ENCODE measurements at regions not wholly inside any gene's neighbourhood (a gene's known extent, or its start where the extent isn't known, plus 50 kb on each side); places are given as distances from the start of the nearest gene placed in this dataset.

GRCh38 chr17:13413001-13413400, 188.7 kb downstream of the HS3ST3A1 start:
- WGBS (ENCODE audit: insufficient coverage): 91% methylated on average over 6 of the region's 7 CpGs
- peaks cover 3% of the 10 kb centered on the region for H3K27me3 Mint-ChIP-seq
- no peaks in the 10 kb centered on the region for H3K4me1 ChIP-seq (ENCODE audit: control insufficient read depth in 2 of 2, insufficient read depth in 2 of 2, low read length in 2 of 2)
- peaks cover 0 to 7% (median 0%) of the 10 kb centered on the region in 3 donors for H3K9me3 ChIP-seq (ENCODE audit: control extremely low read depth in 1 of 3, control insufficient read depth in 2 of 3, insufficient read depth in 1 of 3, low read length in 2 of 3)
- POLR2A ChIA-PET: no interaction called here
- ATAC-seq (ENCODE audit: low read depth) (no peak), DNase-seq (no peak)
- no peak overlapping the region for H3K4me3 Mint-ChIP-seq
- no peaks in the 10 kb centered on the region for H4K20me1 ChIP-seq (ENCODE audit: control insufficient read depth, insufficient read depth, low read length, poor library complexity, severe bottlenecking)
- H3K79me2 ChIP-seq (ENCODE audit: control insufficient read depth, insufficient read depth, low read length): no peaks in the 10 kb centered on the region
- no peak overlapping the region for H3K9ac ChIP-seq (ENCODE audit: low read length)
- no peak for TF ChIP-seq CTCF (IDR thresholded peaks at IDR 0.05)
- no peak for TF ChIP-seq EZH2 (IDR thresholded peaks at IDR 0.05; ENCODE audit: borderline replicate concordance, insufficient read depth, low read depth, low read length, poor library complexity, severe bottlenecking)
- H3K27ac Mint-ChIP-seq: no peak overlapping the region
- H3K36me3 ChIP-seq (replicated peaks in 1 of 2; ENCODE audit: control extremely low read depth in 1 of 2, control insufficient read depth in 1 of 2, extremely low read depth in 1 of 2, insufficient read depth in 2 of 2, low read length in 1 of 2): no peaks in the 10 kb centered on the region
- CTCF ChIA-PET: no interaction called here
- H2AFZ ChIP-seq (ENCODE audit: insufficient read depth, low read depth, low read length, poor library complexity, severe bottlenecking): no peak overlapping the region
- no peaks in the 10 kb centered on the region for H3K4me1 Mint-ChIP-seq
- peaks cover 2% of the 10 kb centered on the region for H3K9me3 Mint-ChIP-seq (ENCODE audit: insufficient read depth)
- H3K4me2 ChIP-seq (replicated peaks; ENCODE audit: low read depth, low read length, poor library complexity, severe bottlenecking): no peak overlapping the region
- intact Hi-C loops (cut with micrococcal nuclease): no loop called here
- H3K4me3 ChIP-seq (ENCODE audit: control extremely low read depth in 1 of 5, extremely low read depth in 1 of 5, insufficient read depth in 1 of 5, low read depth in 2 of 5, low read length in 4 of 5): no peak overlapping the region
- no peaks in the 10 kb centered on the region for H3K27me3 ChIP-seq (replicated peaks in 1 of 4; ENCODE audit: control extremely low read depth in 1 of 4, control insufficient read depth in 3 of 4, insufficient read depth in 4 of 4, low read length in 3 of 4)
- no peak overlapping the region for H3K27ac ChIP-seq (ENCODE audit: low read length in 2 of 2)

- H4K20me1 ChIP-seq (ENCODE audit: control insufficient read depth, insufficient read depth, low read length, poor library complexity, severe bottlenecking): no peaks in the 10 kb centered on the region
- no peak for DNase-seq
- no peak overlapping the region for H3K9ac ChIP-seq (ENCODE audit: low read length)
- ChIA-PET POLR2A (no interaction called here), CTCF (no interaction called here)
- H3K79me2 ChIP-seq (ENCODE audit: control insufficient read depth, insufficient read depth, low read length): no peaks in the 10 kb centered on the region
- Mint-ChIP-seq H3K4me1 (no peaks in the 10 kb centered on the region), H3K27ac (no peak overlapping the region), H3K4me3 (no peak overlapping the region), H3K9me3 (ENCODE audit: insufficient read depth) (peaks cover 2% of the 10 kb centered on the region), H3K27me3 (peaks cover 3% of the 10 kb centered on the region)
- intact Hi-C loops (cut with micrococcal nuclease): no loop called here
- H3K36me3 ChIP-seq (replicated peaks in 1 of 2; ENCODE audit: control extremely low read depth in 1 of 2, control insufficient read depth in 1 of 2, extremely low read depth in 1 of 2, insufficient read depth in 2 of 2, low read length in 1 of 2): no peaks in the 10 kb centered on the region
- no peak overlapping the region for H3K4me3 ChIP-seq (ENCODE audit: control extremely low read depth in 1 of 5, extremely low read depth in 1 of 5, insufficient read depth in 1 of 5, low read depth in 2 of 5, low read length in 4 of 5)
- no peaks in the 10 kb centered on the region for H3K27me3 ChIP-seq (replicated peaks in 1 of 4; ENCODE audit: control extremely low read depth in 1 of 4, control insufficient read depth in 3 of 4, insufficient read depth in 4 of 4, low read length in 3 of 4)
- peaks cover 0 to 3% (median 0%) of the 10 kb centered on the region in 3 donors for H3K9me3 ChIP-seq (ENCODE audit: control extremely low read depth in 1 of 3, control insufficient read depth in 2 of 3, insufficient read depth in 1 of 3, low read length in 2 of 3)
- H2AFZ ChIP-seq (ENCODE audit: insufficient read depth, low read depth, low read length, poor library complexity, severe bottlenecking): no peak overlapping the region
- H3K4me1 ChIP-seq (ENCODE audit: control insufficient read depth in 2 of 2, insufficient read depth in 2 of 2, low read length in 2 of 2): no peaks in the 10 kb centered on the region
- ATAC-seq (ENCODE audit: low read depth): no peak
- no peak overlapping the region for H3K27ac ChIP-seq (ENCODE audit: low read length in 2 of 2)
- H3K4me2 ChIP-seq (replicated peaks; ENCODE audit: low read depth, low read length, poor library complexity, severe bottlenecking): no peak overlapping the region
- no peak for TF ChIP-seq EZH2 (IDR thresholded peaks at IDR 0.05; ENCODE audit: borderline replicate concordance, insufficient read depth, low read depth, low read length, poor library complexity, severe bottlenecking)
- no peak for TF ChIP-seq CTCF (IDR thresholded peaks at IDR 0.05)
- WGBS (ENCODE audit: insufficient coverage): 0% methylated on average over 1 of the region's 2 CpGs
Measured at GRCh38 chr17:13410874-13411273, 190.9 kb downstream of the HS3ST3A1 start.
